Fibroblast of skin of right biceps (primary cell): ENCODE measurements at regions not wholly inside any gene's neighbourhood (a gene's known extent, or its start where the extent isn't known, plus 50 kb on each side); places are given as distances from the start of the nearest gene placed in this dataset.
A peak's percentile ranks its signal among the peaks of the same experiment; 100 is the strongest.

ENCODE experiments used
- DNase-seq: peaks from one replicate; pipeline ENCODE4 v3.0.0-alpha.2; 2013

GRCh38 chr11:90913131-90913668 is 690.4 kb upstream of the CHORDC1 start:
- DNase-seq = no peak

- DNase-seq = no peak
These were observed 689.8 kb upstream of the CHORDC1 start for GRCh38 chr11:90912631-90913030.

- no peak for DNase-seq
These were observed 688.3 kb upstream of the CHORDC1 start for GRCh38 chr11:90911192-90911591.

GRCh38 chr11:90908074-90908473 is 685.2 kb upstream of the CHORDC1 start:
- peak; percentile 0 for DNase-seq

- DNase-seq = no peak
These were observed 673.0 kb upstream of the CHORDC1 start for GRCh38 chr11:90895850-90896249.

GRCh38 chr11:90890347-90890746 is 667.5 kb upstream of the CHORDC1 start:
- DNase-seq = no peak

GRCh38 chr11:90884181-90884580 is 661.3 kb upstream of the CHORDC1 start:
- no peak for DNase-seq

- DNase-seq = no peak
These were observed 652.1 kb upstream of the CHORDC1 start for GRCh38 chr11:90874986-90875385.

- DNase-seq = no peak
These were observed 651.4 kb upstream of the CHORDC1 start for GRCh38 chr11:90874281-90874680.

- DNase-seq = no peak
These were observed 644.6 kb upstream of the CHORDC1 start for GRCh38 chr11:90867416-90867815.

GRCh38 chr11:90856790-90857189 is 633.9 kb upstream of the CHORDC1 start:
- DNase-seq = no peak

- no peak for DNase-seq
These were observed 632.7 kb upstream of the CHORDC1 start for GRCh38 chr11:90855531-90855930.

- DNase-seq = no peak
These were observed 628.3 kb upstream of the CHORDC1 start for GRCh38 chr11:90851196-90851595.

- no peak for DNase-seq
These were observed 626.5 kb upstream of the CHORDC1 start for GRCh38 chr11:90849312-90849711.

GRCh38 chr11:90847268-90847886 is 624.5 kb upstream of the CHORDC1 start:
- no peak for DNase-seq

- no peak for DNase-seq
These were observed 623.8 kb upstream of the CHORDC1 start for GRCh38 chr11:90846628-90847027.

- no peak for DNase-seq
These were observed 623.0 kb upstream of the CHORDC1 start for GRCh38 chr11:90845799-90846198.

GRCh38 chr11:90845126-90845525 is 622.3 kb upstream of the CHORDC1 start:
- no peak for DNase-seq

GRCh38 chr11:90844041-90844440 is 621.2 kb upstream of the CHORDC1 start:
- DNase-seq = no peak

GRCh38 chr11:90842681-90843080 is 619.8 kb upstream of the CHORDC1 start:
- DNase-seq = no peak

GRCh38 chr11:90840071-90840470 is 617.2 kb upstream of the CHORDC1 start:
- no peak for DNase-seq

GRCh38 chr11:90836031-90836430 is 613.2 kb upstream of the CHORDC1 start:
- no peak for DNase-seq

GRCh38 chr11:90823446-90823845 is 600.6 kb upstream of the CHORDC1 start:
- DNase-seq = no peak

- no peak for DNase-seq
These were observed 600.1 kb upstream of the CHORDC1 start for GRCh38 chr11:90822996-90823395.

GRCh38 chr11:90818196-90818745 is 595.4 kb upstream of the CHORDC1 start:
- DNase-seq = peak; percentile 2
